Thyroid gland (tissue), 4 donors: ENCODE measurements at regions not wholly inside any gene's neighbourhood (a gene's known extent, or its start where the extent isn't known, plus 50 kb on each side); places are given as distances from the start of the nearest gene placed in this dataset.

Experiments used
- DNase-seq, 2 donors: peaks; one replicate each; pipeline ENCODE4 v3.0.0-alpha.2; 2019
- H3K27ac ChIP-seq, 3 donors: fragments of 200-600 bp; sonication (generic); 1 replicate in 2 of 3; 2 replicates in 1 of 3; pipeline ENCODE4 v1.5.1; 2016 to 2019; ENCODE audit warnings: mild to moderate bottlenecking in 1 of 3, moderate library complexity in 1 of 3
- H3K27me3 ChIP-seq: fragments of 200-600 bp; sonication (generic); one replicate; pipeline ENCODE4 v1.5.1; 2019
- H3K36me3 ChIP-seq, 2 donors: fragments of 200-600 bp; sonication (generic); one replicate each; pipeline ENCODE4 v1.5.1; 2016 to 2019
- H3K4me1 ChIP-seq, 2 donors: fragments of 200-600 bp; sonication (generic); one replicate each; pipeline ENCODE4 v1.5.1; 2017 to 2019
- H3K4me3 ChIP-seq, 3 donors: fragments of 200-600 bp; sonication (generic); replicated peaks in 1 of 3; 1 replicate in 2 of 3; 2 replicates in 1 of 3; pipeline ENCODE4 v1.5.1; 2016; ENCODE audit warnings: mild to moderate bottlenecking in 1 of 3
- H3K9me3 ChIP-seq: fragments of 200-600 bp; sonication (generic); one replicate; pipeline ENCODE4 v1.5.1; 2017
- POLR2A ChIP-seq, 2 donors: fragments of 450-650 bp; IDR thresholded peaks; one replicate each; pipeline ENCODE4 v1.6.1; 2017; ENCODE audit warnings: antibody characterized with exemption in 2 of 2, mild to moderate bottlenecking in 2 of 2, moderate library complexity in 1 of 2
- WGBS, 2 donors: methylation state at CpG; one replicate each; pipeline ENCODE4 v1.1.5; 2017; 5-methylcytosine and 5-hydroxymethylcytosine counted together
- intact Hi-C: fragments of 100-400 bp; cut with DNase I; formaldehyde crosslinking; loops from one replicate; pipeline ENCODE4 v1.15.1; 2023
- TF ChIP-seq, protein P1 (sequence below), 6 experiments: fragments of 200-600 bp in 3 of 6; fragments of 450-650 bp in 3 of 6; sonication (generic) in 3 of 6; IDR thresholded peaks; one replicate each; pipeline ENCODE4 v1.5.1; 2016 to 2019; ENCODE audit warnings: antibody characterized with exemption in 6 of 6, mild to moderate bottlenecking in 2 of 6, inconsistent platforms in 1 of 6, moderate library complexity in 1 of 6

DNA sequence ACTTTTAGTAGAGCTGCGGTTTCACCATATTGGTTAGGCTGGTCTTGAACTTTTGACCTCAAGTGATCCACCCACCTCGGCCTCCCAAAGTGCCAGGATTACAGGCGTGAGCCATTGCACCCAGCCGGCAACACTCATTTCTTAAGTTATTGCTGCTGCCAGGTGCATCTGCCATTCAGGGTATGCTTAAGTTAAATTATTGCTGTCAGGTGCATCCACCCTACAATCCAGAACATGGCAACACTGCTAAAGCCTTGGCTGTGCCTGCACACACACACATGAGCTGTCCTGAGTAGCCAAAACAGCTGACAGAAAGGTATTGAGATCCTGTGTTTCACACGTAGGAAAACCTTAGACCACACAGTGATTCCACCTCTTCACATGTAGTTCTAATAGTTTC, 148.2 kb downstream of the FAM161A start:
- Histone ChIP-seq H3K36me3 (no peaks in the 10 kb centered on the region), H3K4me1 (peaks cover 5 to 11% of the 10 kb centered on the region in 2 donors), H3K9me3 (no peaks in the 10 kb centered on the region), H3K27me3 (no peaks in the 10 kb centered on the region), H3K27ac (no peak overlapping the region), H3K4me3 (no peak overlapping the region)
- WGBS, 2 donors, result 84 to 91% methylated on average over 5 of the region's 5 CpGs
- intact Hi-C loops, result loop anchor here (10.0 kb wide), 1 partner anchor 49 kb away; no protein-coding TSS in a partner anchor
- no peak for TF ChIP-seq POLR2A (IDR thresholded peaks at IDR 0.05)
- TF ChIP-seq, protein P1, sequence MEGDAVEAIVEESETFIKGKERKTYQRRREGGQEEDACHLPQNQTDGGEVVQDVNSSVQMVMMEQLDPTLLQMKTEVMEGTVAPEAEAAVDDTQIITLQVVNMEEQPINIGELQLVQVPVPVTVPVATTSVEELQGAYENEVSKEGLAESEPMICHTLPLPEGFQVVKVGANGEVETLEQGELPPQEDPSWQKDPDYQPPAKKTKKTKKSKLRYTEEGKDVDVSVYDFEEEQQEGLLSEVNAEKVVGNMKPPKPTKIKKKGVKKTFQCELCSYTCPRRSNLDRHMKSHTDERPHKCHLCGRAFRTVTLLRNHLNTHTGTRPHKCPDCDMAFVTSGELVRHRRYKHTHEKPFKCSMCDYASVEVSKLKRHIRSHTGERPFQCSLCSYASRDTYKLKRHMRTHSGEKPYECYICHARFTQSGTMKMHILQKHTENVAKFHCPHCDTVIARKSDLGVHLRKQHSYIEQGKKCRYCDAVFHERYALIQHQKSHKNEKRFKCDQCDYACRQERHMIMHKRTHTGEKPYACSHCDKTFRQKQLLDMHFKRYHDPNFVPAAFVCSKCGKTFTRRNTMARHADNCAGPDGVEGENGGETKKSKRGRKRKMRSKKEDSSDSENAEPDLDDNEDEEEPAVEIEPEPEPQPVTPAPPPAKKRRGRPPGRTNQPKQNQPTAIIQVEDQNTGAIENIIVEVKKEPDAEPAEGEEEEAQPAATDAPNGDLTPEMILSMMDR (IDR thresholded peaks at IDR 0.05), result no peak
- DNase-seq, result no peak

- no peak overlapping the region for H3K4me3 ChIP-seq
- H3K9me3 ChIP-seq, result no peaks in the 10 kb centered on the region
- intact Hi-C loops, result loop anchor here (10.0 kb wide), 1 partner anchor 50 kb away; no protein-coding TSS in a partner anchor
These were observed 149.5 kb downstream of the FAM161A start for GRCh38 chr2:61704364-61704763.

DNA sequence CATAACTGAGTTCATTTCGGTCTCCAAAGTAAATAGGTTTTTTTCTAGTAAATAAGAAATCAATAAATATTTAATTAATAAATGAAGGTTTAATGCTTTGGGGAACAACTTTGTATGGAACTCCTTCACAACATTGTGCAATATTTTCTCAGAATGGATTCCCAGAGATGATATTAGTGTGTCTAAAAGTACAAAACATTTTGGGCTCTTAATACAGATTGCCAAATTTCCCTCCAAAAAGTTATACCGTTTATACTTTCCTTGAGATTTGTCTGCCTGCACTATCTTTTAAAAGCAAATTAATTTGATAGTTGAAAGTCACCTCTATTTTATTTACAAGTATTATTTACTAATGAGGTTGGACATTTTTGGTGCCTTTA, 151.8 kb downstream of the FAM161A start:
- WGBS, 2 donors, result 75 to 83% methylated on average over 2 of the region's 2 CpGs
- H3K36me3 ChIP-seq, result no peaks in the 10 kb centered on the region
- DNase-seq, result no peak
- intact Hi-C loops, result loop anchor here (10.0 kb wide), 1 partner anchor 53 kb away; no protein-coding TSS in a partner anchor
- H3K27ac ChIP-seq, result no peak overlapping the region
- H3K4me1 ChIP-seq, result no peaks in the 10 kb centered on the region
- TF ChIP-seq POLR2A (IDR thresholded peaks at IDR 0.05), result no peak
- TF ChIP-seq, protein P1 (IDR thresholded peaks at IDR 0.05), result no peak
- no peaks in the 10 kb centered on the region for H3K9me3 ChIP-seq
- H3K27me3 ChIP-seq, result no peaks in the 10 kb centered on the region
- H3K4me3 ChIP-seq, result no peak overlapping the region

More at GRCh38 chr2:61704364-61704763, 149.5 kb downstream of the FAM161A start:
- Histone ChIP-seq H3K4me1 (peaks cover 5 to 11% of the 10 kb centered on the region in 2 donors), H3K36me3 (no peaks in the 10 kb centered on the region), H3K27me3 (no peaks in the 10 kb centered on the region), H3K27ac (no peak overlapping the region)
- DNase-seq, result no peak
- TF ChIP-seq, protein P1 (IDR thresholded peaks at IDR 0.05), result no peak
- WGBS, 2 donors, result 75 to 85% methylated on average over 2 of the region's 2 CpGs

- Histone ChIP-seq H3K27me3 (no peaks in the 10 kb centered on the region), H3K9me3 (no peaks in the 10 kb centered on the region), H3K27ac (no peak overlapping the region), H3K36me3 (no peaks in the 10 kb centered on the region), H3K4me3 (no peak overlapping the region), H3K4me1 (no peaks in the 10 kb centered on the region)
- WGBS, 2 donors, result 77 to 84% methylated on average over 4 of the region's 4 CpGs
- intact Hi-C loops, result loop anchor here (10.0 kb wide), 1 partner anchor 54 kb away; no protein-coding TSS in a partner anchor
- TF ChIP-seq, protein P1 (IDR thresholded peaks at IDR 0.05), result no peak
- no peak for TF ChIP-seq POLR2A (IDR thresholded peaks at IDR 0.05)
- DNase-seq, result no peak
These were observed 153.4 kb downstream of the FAM161A start for GRCh38 chr2:61700464-61700863.

DNA sequence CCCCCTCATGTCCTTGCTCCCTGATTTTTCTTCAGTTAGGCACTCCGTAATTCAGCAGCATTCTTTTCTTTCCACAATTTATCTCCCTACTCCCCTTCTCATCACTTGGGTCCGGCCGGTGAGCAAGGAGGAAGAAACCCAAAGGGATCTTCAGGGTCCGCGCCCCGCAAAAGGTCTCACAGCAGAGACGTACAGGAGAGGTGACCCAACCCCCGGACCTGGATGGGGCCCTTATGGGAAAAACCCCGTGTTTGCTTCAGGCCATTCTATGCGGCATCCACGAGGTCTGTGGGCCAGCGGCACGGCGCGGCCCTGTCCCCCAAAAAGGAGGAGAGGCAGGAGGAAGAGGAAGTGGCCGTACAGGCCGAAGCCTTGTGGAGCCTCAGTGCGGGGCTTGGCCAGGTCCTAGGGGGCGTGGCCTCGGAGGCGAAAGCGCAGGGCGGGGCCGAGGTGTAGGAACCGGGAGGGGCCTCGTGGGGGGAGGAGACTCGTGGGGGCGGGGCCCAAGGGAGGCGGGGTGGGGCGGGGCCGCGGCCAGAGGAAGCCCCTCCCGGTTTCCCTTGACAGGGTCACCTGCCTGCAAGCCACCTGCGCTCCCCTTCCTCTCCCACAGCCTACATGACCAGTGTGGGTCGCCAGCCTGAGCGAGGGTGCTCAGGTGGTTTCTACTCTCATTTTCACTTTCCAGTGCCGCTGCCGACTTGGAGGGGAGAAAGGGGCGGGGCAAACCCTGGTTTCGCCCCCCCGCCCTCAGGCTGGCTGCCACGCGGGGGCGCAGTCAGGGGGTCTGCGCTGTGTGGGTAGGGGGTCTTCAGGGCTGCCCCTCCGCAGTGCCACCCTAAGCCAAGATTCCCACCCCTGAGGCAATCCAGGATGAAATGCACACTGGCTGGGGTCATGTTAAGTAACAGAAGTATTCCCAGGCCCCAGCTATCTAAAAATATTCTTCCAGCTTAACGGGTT, 156.4 kb upstream of the XPO1 start:
- Histone ChIP-seq H3K4me3 (peak overlapping the region; percentile 46 to 99 (median 63)), H3K27ac (peak overlapping the region; percentile 78 to 88 (median 81)), H3K4me1 (peaks cover 3 to 4% of the 10 kb centered on the region in 2 donors), H3K36me3 (no peaks in the 10 kb centered on the region), H3K9me3 (no peaks in the 10 kb centered on the region), H3K27me3 (no peaks in the 10 kb centered on the region)
- DNase-seq, result peak; percentile 93 to 95
- intact Hi-C loops, result no loop called here
- 10% methylated on average over 24 to 27 of the region's 47 CpGs for WGBS, 2 donors
- TF ChIP-seq, protein P1 (IDR thresholded peaks at IDR 0.05), result peak in 5 of 6 experiments; percentile 25 to 66 (median 53)
- TF ChIP-seq POLR2A (IDR thresholded peaks at IDR 0.05), result peak in 1 of 2 donors; percentile 81
